ENCODE measurements at regions not wholly inside any gene's neighbourhood (a gene's known extent, or its start where the extent isn't known, plus 50 kb on each side); places are given as distances from the start of the nearest gene placed in this dataset.

DNA sequence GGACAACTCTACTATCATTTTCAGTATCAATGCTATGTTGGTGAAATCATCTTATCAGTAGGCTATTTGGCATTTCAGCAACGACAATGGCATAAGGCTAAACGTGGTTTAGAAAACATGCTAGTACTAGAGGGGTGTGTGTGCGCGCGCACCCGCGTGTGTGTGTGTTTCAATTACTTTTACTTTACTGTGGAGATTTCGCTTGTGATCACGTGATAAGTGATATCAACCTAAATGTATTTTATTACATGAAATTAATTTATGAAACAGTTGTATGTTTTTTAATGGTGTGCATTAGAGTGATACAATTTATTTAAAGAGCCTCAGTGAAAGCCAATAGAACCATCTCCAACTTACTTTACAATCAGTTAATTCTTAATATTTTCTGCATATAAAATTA is 587.9 kb upstream of the ITGA1 start:
- H3K9me3 Mint-ChIP-seq (ENCODE audit: low read depth) = peaks cover 5% of the 10 kb centered on the region
- no peaks in the 10 kb centered on the region for H3K27me3 Mint-ChIP-seq
- ChIA-PET CTCF (interaction anchor here (0.6 kb wide), 1 partner anchor 1115 kb away, joined by 3 read pairs; no protein-coding TSS in a partner anchor), POLR2A (no interaction called here)
- intact Hi-C loops (cut with DNase I, micrococcal nuclease) = no loop called here
- no peak overlapping the region for H3K4me3 Mint-ChIP-seq
- H3K36me3 Mint-ChIP-seq (ENCODE audit: low read depth) = no peaks in the 10 kb centered on the region
- DNase-seq = no peak
- no peak for ATAC-seq
- H3K4me1 Mint-ChIP-seq = no peaks in the 10 kb centered on the region
- H3K27ac Mint-ChIP-seq = no peak overlapping the region

DNA sequence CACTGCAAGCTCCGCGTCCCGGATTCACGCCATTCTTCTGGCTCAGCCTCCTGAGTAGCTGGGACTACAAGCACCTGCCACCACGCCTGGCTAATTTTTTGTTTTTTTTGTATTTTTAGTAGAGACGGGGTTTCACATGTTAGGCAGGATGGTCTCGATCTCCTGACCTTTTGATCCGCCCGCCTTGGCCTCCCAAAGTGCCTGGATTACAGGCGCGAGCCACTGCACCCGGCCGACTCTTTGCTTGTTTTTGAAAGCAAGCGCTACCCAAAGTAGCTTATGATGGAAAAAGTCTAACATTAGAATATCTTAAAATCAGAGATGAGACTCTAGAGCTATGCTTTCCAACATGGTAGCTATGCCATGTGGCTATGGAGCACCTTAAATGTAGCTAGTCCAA is 585.5 kb upstream of the ITGA1 start:
- no peak for DNase-seq
- CTCF ChIA-PET = no interaction called here
- no peaks in the 10 kb centered on the region for H3K36me3 Mint-ChIP-seq (ENCODE audit: low read depth)
- H3K27me3 Mint-ChIP-seq = no peaks in the 10 kb centered on the region
- no peaks in the 10 kb centered on the region for H3K4me1 Mint-ChIP-seq
- ATAC-seq = no peak
- POLR2A ChIA-PET = no interaction called here
- no peak overlapping the region for H3K4me3 Mint-ChIP-seq
- no peak overlapping the region for H3K27ac Mint-ChIP-seq
- intact Hi-C loops (cut with DNase I, micrococcal nuclease) = no loop called here
- peaks cover 5% of the 10 kb centered on the region for H3K9me3 Mint-ChIP-seq (ENCODE audit: low read depth)

DNA sequence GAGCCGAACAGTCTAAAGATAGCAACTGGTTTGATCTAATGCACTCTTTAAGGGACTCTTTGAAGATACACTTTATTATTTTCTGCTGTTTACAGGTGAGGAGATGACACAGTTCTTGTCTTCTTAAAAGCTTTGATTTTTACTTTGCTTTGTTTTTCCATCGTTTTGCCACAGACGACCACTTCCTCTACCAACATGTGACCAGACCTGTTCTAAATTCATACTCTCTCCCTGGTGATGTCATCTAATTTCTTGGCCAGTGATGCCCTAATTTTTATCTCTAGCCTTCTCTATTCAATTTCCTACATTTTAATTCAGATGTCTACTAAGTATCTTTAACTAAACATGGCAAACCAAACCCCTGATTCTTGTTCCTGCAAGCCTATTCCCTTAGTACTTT is 583.4 kb upstream of the ITGA1 start:
- CTCF ChIA-PET = no interaction called here
- no peak overlapping the region for H3K27ac Mint-ChIP-seq
- H3K4me3 Mint-ChIP-seq = no peak overlapping the region
- H3K4me1 Mint-ChIP-seq = no peaks in the 10 kb centered on the region
- no peak for DNase-seq
- H3K27me3 Mint-ChIP-seq = no peaks in the 10 kb centered on the region
- ATAC-seq = no peak
- H3K9me3 Mint-ChIP-seq (ENCODE audit: low read depth) = peaks cover 5% of the 10 kb centered on the region
- POLR2A ChIA-PET = no interaction called here
- no peaks in the 10 kb centered on the region for H3K36me3 Mint-ChIP-seq (ENCODE audit: low read depth)
- intact Hi-C loops (cut with DNase I, micrococcal nuclease) = no loop called here

All from activated CD4-positive, alpha-beta T cell treated with anti-CD3 and anti-CD28 coated beads for 36 hours (primary cell).